Esophagus muscularis mucosa (tissue), 4 donors: ENCODE measurements at regions not wholly inside any gene's neighbourhood (a gene's known extent, or its start where the extent isn't known, plus 50 kb on each side); places are given as distances from the start of the nearest gene placed in this dataset.

Experiments used
- CTCF ChIP-seq, 3 experiments: fragments of 200-600 bp in 2 of 3; fragments of 450-650 bp in 1 of 3; sonication (generic) in 2 of 3; IDR thresholded peaks; one replicate each; pipeline ENCODE4 v1.5.1; 2017 to 2019; ENCODE audit warnings: antibody characterized with exemption in 3 of 3, mild to moderate bottlenecking in 2 of 3, moderate library complexity in 1 of 3
- EP300 ChIP-seq: sonication (generic); formaldehyde crosslinking; IDR thresholded peaks from one replicate; pipeline ENCODE4 v1.6.1; 2017; ENCODE audit warnings: antibody characterized with exemption
- POLR2A ChIP-seq: fragments of 450-650 bp; IDR thresholded peaks from one replicate; pipeline ENCODE4 v1.6.1; 2017; ENCODE audit warnings: antibody characterized with exemption, moderate library complexity, mild to moderate bottlenecking, low read depth
- POLR2AphosphoS5 ChIP-seq, 2 donors: sonication (generic); formaldehyde crosslinking; IDR thresholded peaks; one replicate each; pipeline ENCODE4 v1.6.1; 2017; ENCODE audit warnings: antibody characterized with exemption in 2 of 2

- TF ChIP-seq POLR2A = no peak
- TF ChIP-seq CTCF (IDR thresholded peaks at IDR 0.05) = no peak
- no peak for TF ChIP-seq EP300
- TF ChIP-seq POLR2AphosphoS5 (IDR thresholded peaks at IDR 0.05) = no peak
These were observed 161.9 kb downstream of the ZIC4 start for GRCh38 chr3:147244397-147244796.
